ENCODE measurements at regions not wholly inside any gene's neighbourhood (a gene's known extent, or its start where the extent isn't known, plus 50 kb on each side); places are given as distances from the start of the nearest gene placed in this dataset.
"Not testable (repeated sequence)": the region's sequence is repeated elsewhere in the genome, so short reads cannot be mapped to it uniquely, and the experiment has no call there.

DNA sequence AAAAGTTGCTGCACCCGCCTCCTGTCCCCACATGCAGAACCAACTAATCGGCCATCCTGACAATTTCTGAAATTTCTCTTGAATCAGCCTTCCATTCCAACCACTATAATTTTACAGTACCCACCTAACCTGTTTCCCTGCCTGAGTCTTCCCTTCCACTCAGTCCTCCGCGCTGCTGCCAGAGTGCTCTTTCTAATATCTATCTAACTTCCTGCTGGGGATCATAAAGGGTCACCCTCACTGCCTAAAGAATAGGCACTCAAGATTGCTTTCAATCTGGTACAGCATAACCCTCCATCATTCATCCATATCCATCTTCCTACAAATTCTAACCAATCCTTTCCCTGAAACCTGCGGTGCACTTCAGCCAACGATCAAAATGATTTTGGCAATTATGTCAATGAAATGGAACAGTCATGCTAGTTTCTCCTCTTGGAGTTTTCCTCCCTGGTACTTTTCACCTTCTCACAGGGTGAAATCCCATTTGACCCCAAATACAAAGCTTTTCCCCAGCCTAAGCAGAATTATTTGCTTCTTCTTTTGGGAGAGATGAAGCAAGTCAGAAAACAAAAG, 117.5 kb upstream of the BEND6 start:
- no peak overlapping the region for H3K27ac ChIP-seq (ENCODE audit: low read depth, low read length)
- 87% methylated on average over 6 of the region's 6 CpGs for WGBS
- no peaks in the 10 kb centered on the region for H3K27me3 ChIP-seq (ENCODE audit: insufficient read depth, low read length)
- peaks cover 55% of the 10 kb centered on the region for H3K4me1 ChIP-seq (ENCODE audit: insufficient read depth, low read length)
- no peaks in the 10 kb centered on the region for H3K9me3 ChIP-seq (ENCODE audit: insufficient read depth, low read depth, low read length)
- no peak overlapping the region for H3K4me3 ChIP-seq (ENCODE audit: low read length)
- H3K36me3 ChIP-seq (ENCODE audit: insufficient read depth, low read length), result no peaks in the 10 kb centered on the region
- no peak overlapping the region for H3K9ac ChIP-seq (ENCODE audit: low read depth, low read length)

DNA sequence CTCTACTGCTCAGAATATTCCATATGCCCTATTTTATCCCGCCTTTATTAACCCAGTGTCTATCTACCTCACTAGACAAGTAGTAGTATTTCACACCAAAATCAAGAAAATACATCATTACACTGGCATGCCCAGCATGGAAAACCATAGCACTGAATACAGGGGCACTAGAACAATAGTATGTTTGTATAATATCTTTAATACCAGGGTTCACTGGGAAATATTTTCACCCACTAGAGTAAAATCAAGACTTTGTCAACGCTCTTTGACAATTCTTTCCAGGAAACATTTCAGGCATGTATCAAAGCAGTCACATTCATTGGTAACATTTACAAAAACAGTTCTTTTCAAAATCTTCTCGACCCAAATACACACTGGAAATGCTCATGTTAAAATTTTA, 119.3 kb upstream of the BEND6 start:
- WGBS, result 93% methylated on average over 2 of the region's 3 CpGs
- Histone ChIP-seq H3K4me3 (ENCODE audit: low read length) (no peak overlapping the region), H3K36me3 (ENCODE audit: insufficient read depth, low read length) (no peaks in the 10 kb centered on the region), H3K9me3 (ENCODE audit: insufficient read depth, low read depth, low read length) (no peaks in the 10 kb centered on the region), H3K9ac (ENCODE audit: low read depth, low read length) (no peak overlapping the region), H3K27ac (ENCODE audit: low read depth, low read length) (no peak overlapping the region), H3K27me3 (ENCODE audit: insufficient read depth, low read length) (no peaks in the 10 kb centered on the region), H3K4me1 (ENCODE audit: insufficient read depth, low read length) (peaks cover 41% of the 10 kb centered on the region)

DNA sequence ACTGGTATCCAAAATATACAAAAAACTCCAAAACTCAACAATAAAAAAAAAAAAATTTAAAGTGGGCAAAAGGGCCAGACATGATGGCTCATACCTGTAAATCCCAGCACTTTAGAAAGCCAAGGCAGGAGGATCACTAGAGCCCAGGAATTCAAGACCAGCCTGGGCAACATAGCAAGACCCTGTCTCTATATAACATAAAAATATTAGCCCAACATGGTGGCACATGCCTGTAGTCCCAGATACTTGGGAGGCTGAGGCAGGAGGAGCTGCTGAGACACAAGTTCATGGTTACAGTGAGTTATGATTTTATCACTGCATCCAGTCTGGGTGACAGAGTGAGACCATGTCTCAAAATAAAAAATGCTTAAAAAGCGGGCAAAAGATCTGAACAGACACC, 121.0 kb upstream of the BEND6 start:
- Histone ChIP-seq H3K27me3 (ENCODE audit: insufficient read depth, low read length) (no peaks in the 10 kb centered on the region), H3K4me3 (ENCODE audit: low read length) (no peak overlapping the region), H3K27ac (ENCODE audit: low read depth, low read length) (no peak overlapping the region), H3K9me3 (ENCODE audit: insufficient read depth, low read depth, low read length) (no peaks in the 10 kb centered on the region), H3K4me1 (ENCODE audit: insufficient read depth, low read length) (peaks cover 35% of the 10 kb centered on the region), H3K36me3 (ENCODE audit: insufficient read depth, low read length) (no peaks in the 10 kb centered on the region), H3K9ac (ENCODE audit: low read depth, low read length) (no peak overlapping the region)
- 100% methylated on average over 1 of the region's 1 CpG for whole genome bisulfite sequencing

DNA sequence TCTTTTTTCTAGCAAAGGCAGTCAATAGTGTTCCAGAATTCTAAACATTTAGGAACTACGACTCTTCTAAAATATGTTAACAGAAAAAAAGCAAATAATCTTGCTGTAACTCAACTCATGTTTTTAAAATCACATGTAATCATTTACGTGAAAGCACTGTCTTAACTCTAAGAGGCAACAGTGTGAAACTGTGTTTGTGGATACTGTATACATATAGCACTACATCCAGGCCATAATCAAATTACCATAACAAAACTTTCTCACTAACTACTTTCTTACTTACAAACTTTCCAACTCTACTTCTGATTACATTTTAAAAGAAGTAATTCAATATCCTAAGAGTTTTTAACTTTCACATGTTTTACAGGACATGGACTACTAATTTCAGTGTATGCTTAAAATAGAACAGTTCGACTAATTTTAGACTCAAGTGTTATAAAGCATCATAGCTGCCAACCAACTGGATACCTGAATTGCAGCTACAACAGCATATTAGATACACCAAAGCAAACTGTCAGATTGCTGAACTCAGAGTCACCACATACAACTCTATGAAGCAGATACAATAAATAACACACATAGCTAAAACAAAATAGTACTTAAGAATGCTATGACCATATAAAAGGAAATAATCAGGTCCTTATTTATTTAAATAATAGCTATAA, 121.6 kb upstream of the BEND6 start:
- WGBS, result 98% methylated on average over 3 of the region's 3 CpGs
- H3K9ac ChIP-seq (ENCODE audit: low read depth, low read length), result no peak overlapping the region
- H3K27ac ChIP-seq (ENCODE audit: low read depth, low read length), result no peak overlapping the region
- H3K4me1 ChIP-seq (ENCODE audit: insufficient read depth, low read length), result peaks cover 35% of the 10 kb centered on the region
- H3K9me3 ChIP-seq (ENCODE audit: insufficient read depth, low read depth, low read length), result no peaks in the 10 kb centered on the region
- no peaks in the 10 kb centered on the region for H3K36me3 ChIP-seq (ENCODE audit: insufficient read depth, low read length)
- no peak overlapping the region for H3K4me3 ChIP-seq (ENCODE audit: low read length)
- no peaks in the 10 kb centered on the region for H3K27me3 ChIP-seq (ENCODE audit: insufficient read depth, low read length)

DNA sequence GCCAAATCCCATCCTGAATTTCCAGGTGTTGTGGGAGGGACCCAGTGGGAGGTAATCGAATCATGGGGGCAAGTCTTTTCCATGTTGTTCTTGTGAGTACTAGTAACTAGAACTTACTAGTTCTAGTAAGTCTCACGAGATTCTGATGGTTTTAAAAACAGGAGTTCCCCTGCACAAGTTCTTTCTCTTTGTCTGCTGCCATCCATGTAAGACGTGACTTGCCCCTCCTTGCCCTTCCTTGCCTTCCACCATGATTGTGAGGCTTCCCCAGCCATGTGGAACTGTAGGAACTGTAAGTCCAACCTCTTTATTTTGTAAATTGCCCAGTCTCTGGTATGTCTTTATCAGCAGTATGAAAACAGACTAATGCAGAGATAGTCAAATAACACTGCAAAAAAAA, 122.7 kb upstream of the BEND6 start:
- Histone ChIP-seq H3K27me3 (ENCODE audit: insufficient read depth, low read length) (no peaks in the 10 kb centered on the region), H3K4me3 (ENCODE audit: low read length) (no peak overlapping the region), H3K9me3 (ENCODE audit: insufficient read depth, low read depth, low read length) (no peaks in the 10 kb centered on the region), H3K4me1 (ENCODE audit: insufficient read depth, low read length) (peaks cover 33% of the 10 kb centered on the region), H3K36me3 (ENCODE audit: insufficient read depth, low read length) (no peaks in the 10 kb centered on the region), H3K9ac (ENCODE audit: low read depth, low read length) (no peak overlapping the region), H3K27ac (ENCODE audit: low read depth, low read length) (no peak overlapping the region)
- WGBS, result 89% methylated on average over 3 of the region's 3 CpGs

DNA sequence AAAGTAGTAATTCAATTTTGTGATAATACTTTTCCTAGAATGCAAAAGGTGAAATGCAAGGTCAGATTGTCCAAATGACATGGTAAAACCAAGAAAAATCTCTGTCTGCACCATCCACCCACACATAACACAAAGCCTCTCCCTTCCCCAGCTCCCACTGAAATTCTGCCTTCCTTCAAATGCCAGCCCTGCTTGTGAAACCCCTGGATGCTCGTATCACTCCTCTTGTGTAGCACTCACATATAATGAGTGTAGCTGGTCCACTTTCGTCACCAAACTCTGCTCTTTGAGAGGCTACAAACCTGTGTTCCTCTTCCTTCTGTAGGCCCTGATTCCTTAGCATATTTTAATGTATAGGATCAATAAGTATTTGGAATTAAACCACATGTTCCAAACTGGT, 123.6 kb upstream of the BEND6 start:
- H3K27ac ChIP-seq (ENCODE audit: low read depth, low read length), result no peak overlapping the region
- no peaks in the 10 kb centered on the region for H3K36me3 ChIP-seq (ENCODE audit: insufficient read depth, low read length)
- WGBS, result 92% methylated on average over 2 of the region's 2 CpGs
- no peaks in the 10 kb centered on the region for H3K9me3 ChIP-seq (ENCODE audit: insufficient read depth, low read depth, low read length)
- no peaks in the 10 kb centered on the region for H3K27me3 ChIP-seq (ENCODE audit: insufficient read depth, low read length)
- no peak overlapping the region for H3K9ac ChIP-seq (ENCODE audit: low read depth, low read length)
- H3K4me3 ChIP-seq (ENCODE audit: low read length), result no peak overlapping the region
- peaks cover 33% of the 10 kb centered on the region for H3K4me1 ChIP-seq (ENCODE audit: insufficient read depth, low read length)

DNA sequence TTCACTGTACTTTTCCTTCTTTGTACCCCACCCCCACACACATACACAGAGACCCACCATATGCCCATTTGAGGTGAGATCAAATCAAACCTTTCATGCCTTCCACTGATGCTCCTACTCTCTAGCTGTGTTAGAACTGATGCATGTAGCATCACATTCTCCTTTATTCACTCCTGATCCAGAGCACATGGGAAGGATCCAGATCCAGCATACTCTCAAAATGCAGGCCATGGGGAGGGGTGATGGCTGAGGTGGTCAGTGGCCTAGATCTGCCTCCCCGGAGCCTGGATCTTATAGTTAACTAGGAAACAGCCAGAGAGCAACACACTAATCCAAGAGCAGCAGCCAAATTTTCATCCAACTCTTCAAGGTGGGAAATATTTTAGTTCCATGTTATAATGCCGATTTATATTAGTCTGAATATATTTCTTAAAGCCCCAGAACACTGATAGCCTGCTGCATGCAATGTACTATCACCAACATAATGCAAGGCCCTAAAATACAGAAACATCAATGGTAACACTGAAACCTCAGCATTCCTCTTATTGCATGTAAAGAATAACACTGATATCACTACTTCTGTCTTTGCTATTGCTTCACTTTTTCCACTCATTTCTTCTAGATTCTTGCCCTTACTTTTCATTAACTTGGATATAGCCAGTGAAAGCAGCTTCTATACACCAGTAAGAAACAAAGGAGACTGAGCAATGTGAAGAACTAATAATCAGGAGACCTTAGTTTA, 126.8 kb upstream of the BEND6 start:
- Histone ChIP-seq H3K4me3 (ENCODE audit: low read length) (no peak overlapping the region), H3K9ac (ENCODE audit: low read depth, low read length) (no peak overlapping the region), H3K4me1 (ENCODE audit: insufficient read depth, low read length) (peaks cover 42% of the 10 kb centered on the region), H3K27me3 (ENCODE audit: insufficient read depth, low read length) (no peaks in the 10 kb centered on the region), H3K9me3 (ENCODE audit: insufficient read depth, low read depth, low read length) (no peaks in the 10 kb centered on the region), H3K36me3 (ENCODE audit: insufficient read depth, low read length) (no peaks in the 10 kb centered on the region), H3K27ac (ENCODE audit: low read depth, low read length) (no peak overlapping the region)
- WGBS, result 80% methylated on average over 1 of the region's 2 CpGs

DNA sequence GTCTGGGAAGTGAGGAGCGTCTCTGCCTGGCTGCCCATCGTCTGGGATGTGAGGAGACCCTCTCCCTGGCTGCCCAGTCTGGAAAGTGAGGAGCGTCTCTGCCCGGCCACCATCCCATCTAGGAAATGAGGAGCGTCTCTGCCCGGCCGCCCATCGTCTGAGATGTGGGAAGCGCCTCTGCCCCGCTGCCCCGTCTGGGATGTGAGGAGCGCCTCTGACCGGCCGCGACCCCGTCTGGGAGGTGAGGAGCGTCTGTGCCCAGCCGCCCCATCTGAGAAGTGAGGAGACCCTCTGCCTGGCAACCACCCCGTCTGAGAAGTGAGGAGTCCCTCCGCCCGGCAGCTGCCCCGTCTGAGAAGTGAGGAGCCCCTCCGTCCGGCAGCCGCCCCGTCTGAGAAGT, 130.5 kb upstream of the BEND6 start:
- not testable (repeated sequence) for H3K36me3 ChIP-seq (ENCODE audit: insufficient read depth, low read length); H3K9me3 ChIP-seq (ENCODE audit: insufficient read depth, low read depth, low read length); H3K27me3 ChIP-seq (ENCODE audit: insufficient read depth, low read length); H3K27ac ChIP-seq (ENCODE audit: low read depth, low read length); H3K9ac ChIP-seq (ENCODE audit: low read depth, low read length); H3K4me3 ChIP-seq (ENCODE audit: low read length)
- WGBS, result 97% methylated on average over 26 of the region's 26 CpGs
- peaks cover 37% of the 10 kb centered on the region for H3K4me1 ChIP-seq (ENCODE audit: insufficient read depth, low read length)

DNA sequence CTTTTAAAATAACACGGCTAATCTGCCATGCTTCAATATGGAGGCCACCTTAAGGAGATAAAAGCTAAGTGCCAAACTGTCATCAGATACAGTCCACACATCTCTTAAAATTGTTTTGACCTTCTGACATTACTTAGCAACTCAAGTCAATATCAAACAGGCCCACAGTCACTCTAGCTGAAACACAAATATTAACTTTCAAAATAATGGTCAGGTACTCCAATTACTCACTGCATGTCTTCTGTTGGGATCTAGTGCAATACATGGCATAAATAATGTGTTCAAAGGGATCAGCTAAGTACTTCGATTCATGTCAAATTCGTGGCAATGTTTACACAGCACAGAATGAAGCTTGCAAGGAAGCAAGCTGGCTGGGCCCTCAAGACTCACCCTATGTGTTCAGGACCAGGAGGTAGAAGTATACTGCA, 133.9 kb upstream of the BEND6 start:
- Histone ChIP-seq H3K27me3 (ENCODE audit: insufficient read depth, low read length) (no peaks in the 10 kb centered on the region), H3K4me3 (ENCODE audit: low read length) (no peak overlapping the region), H3K36me3 (ENCODE audit: insufficient read depth, low read length) (no peaks in the 10 kb centered on the region), H3K9ac (ENCODE audit: low read depth, low read length) (no peak overlapping the region), H3K9me3 (ENCODE audit: insufficient read depth, low read depth, low read length) (no peaks in the 10 kb centered on the region), H3K4me1 (ENCODE audit: insufficient read depth, low read length) (peaks cover 22% of the 10 kb centered on the region), H3K27ac (ENCODE audit: low read depth, low read length) (no peak overlapping the region)
- 79% methylated on average over 3 of the region's 3 CpGs for WGBS

DNA sequence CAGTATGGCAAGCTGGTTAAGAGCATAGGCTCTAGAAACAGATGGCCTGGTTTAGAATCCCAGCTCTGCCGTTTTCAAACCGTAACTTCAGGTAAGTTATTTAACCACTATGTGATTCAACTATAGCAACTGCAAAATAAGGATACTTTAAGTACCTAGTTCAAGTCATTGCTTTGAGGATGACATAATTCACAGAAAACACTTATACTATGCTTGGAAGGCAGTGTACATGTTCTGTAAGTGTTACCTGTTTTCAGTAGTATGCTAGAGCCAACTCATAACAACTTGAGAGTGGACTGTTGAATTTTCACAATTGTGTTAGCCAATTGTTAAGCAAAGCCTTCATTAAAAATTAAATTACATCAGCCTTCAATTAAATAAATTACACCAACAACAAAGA, 134.8 kb upstream of the BEND6 start:
- 86% methylated on average over 2 of the region's 2 CpGs for WGBS
- H3K27ac ChIP-seq (ENCODE audit: low read depth, low read length), result no peak overlapping the region
- no peaks in the 10 kb centered on the region for H3K36me3 ChIP-seq (ENCODE audit: insufficient read depth, low read length)
- no peak overlapping the region for H3K9ac ChIP-seq (ENCODE audit: low read depth, low read length)
- peaks cover 15% of the 10 kb centered on the region; the same call in 1 of the 2 replicates for H3K4me1 ChIP-seq (ENCODE audit: insufficient read depth, low read length)
- H3K9me3 ChIP-seq (ENCODE audit: insufficient read depth, low read depth, low read length), result no peaks in the 10 kb centered on the region
- no peaks in the 10 kb centered on the region for H3K27me3 ChIP-seq (ENCODE audit: insufficient read depth, low read length)
- no peak overlapping the region for H3K4me3 ChIP-seq (ENCODE audit: low read length)

DNA sequence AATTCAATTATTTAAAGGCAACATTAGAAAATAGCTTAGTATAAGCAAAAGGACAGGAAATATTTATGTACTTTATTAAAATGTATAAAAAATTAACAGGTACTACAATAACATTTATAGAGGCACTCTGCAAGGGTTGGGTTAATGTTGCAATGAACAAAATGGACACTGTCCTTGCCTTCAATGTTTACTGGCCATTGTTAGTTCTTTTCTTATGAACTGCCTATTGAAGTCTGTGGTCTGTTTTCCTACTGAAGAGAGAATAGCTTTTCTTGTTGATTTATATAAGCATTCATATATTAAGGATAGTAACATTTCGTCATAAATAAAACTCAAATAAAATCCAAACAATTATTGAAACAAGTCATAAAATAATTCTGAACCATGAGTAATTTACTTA, 135.3 kb upstream of the BEND6 start:
- no CpG with 5 or more reads among the region's 1 CpG for WGBS
- Histone ChIP-seq H3K36me3 (ENCODE audit: insufficient read depth, low read length) (no peaks in the 10 kb centered on the region), H3K27ac (ENCODE audit: low read depth, low read length) (no peak overlapping the region)

More for the DNA sequence above, 135.3 kb upstream of the BEND6 start:
- Histone ChIP-seq H3K27me3 (ENCODE audit: insufficient read depth, low read length) (no peaks in the 10 kb centered on the region), H3K9ac (ENCODE audit: low read depth, low read length) (no peak overlapping the region), H3K4me1 (ENCODE audit: insufficient read depth, low read length) (peaks cover 15% of the 10 kb centered on the region; the same call in 1 of the 2 replicates), H3K4me3 (ENCODE audit: low read length) (no peak overlapping the region), H3K9me3 (ENCODE audit: insufficient read depth, low read depth, low read length) (no peaks in the 10 kb centered on the region)
